HCT116 (cell line): ENCODE measurements at regions not wholly inside any gene's neighbourhood (a gene's known extent, or its start where the extent isn't known, plus 50 kb on each side); places are given as distances from the start of the nearest gene placed in this dataset.
"Not testable (repeated sequence)": the region's sequence is repeated elsewhere in the genome, so short reads cannot be mapped to it uniquely, and the experiment has no call there.

Experiments
- ATAC-seq: fragments of 200-7000 bp; cut with Tn5 transposase; 2 replicates; pipeline ENCODE4 v1.9.1; 2020; ENCODE audit warnings: mild to moderate bottlenecking, moderate library complexity
- BruUV-seq: library from RNA; stranded (reverse); fragments of 400-500 nt; replicated peaks from 2 replicates; lab custom pipeline; 2021; lab: Mats Ljungman, UMichigan
- CTCF ChIA-PET: fragments of 300-600 bp; sonication (Branson Sonifier 250); formaldehyde crosslinking; loops from one replicate; lab custom pipeline; 2021; ENCODE audit warnings: antibody characterized with exemption; lab: Charles Lee
- POLR2A ChIA-PET: fragments of 300-600, 350-600 bp; sonication (Branson Sonifier 250); formaldehyde crosslinking; loops from one replicate; lab custom pipeline; 2021; ENCODE audit warnings: antibody characterized with exemption; lab: Charles Lee
- RAD21 ChIA-PET, 2 experiments: fragments of 300-600 bp; sonication (Branson Sonifier 250); formaldehyde crosslinking; loops; one replicate each; lab custom pipeline; 2023; ENCODE audit warnings: low total read pairs in 2 of 2; ENCODE audit not compliant: uncharacterized antibody in 2 of 2, unreplicated experiment in 2 of 2, low non-redundant PET in 1 of 2; lab: Charles Lee
- DNase-seq: peaks from one replicate; pipeline ENCODE4 v3.0.0-alpha.2; 2010; ENCODE audit warnings: low read depth, low spot score
- H2AFZ ChIP-seq: fragments of 200-600 bp; shearing (Covaris generic), sonication (generic); 2 replicates; pipeline ENCODE4 v1.6.1; 2017; ENCODE audit warnings: low read depth, mixed run types, mixed read lengths, antibody characterized with exemption, low read length; ENCODE audit not compliant: poor library complexity, severe bottlenecking
- H3K27ac ChIP-seq: 2 replicates; pipeline ENCODE4 v1.5.1; 2012; ENCODE audit warnings: low read depth, low read length
- H3K27me3 ChIP-seq: fragments of 200-600 bp; sonication (generic); 2 replicates; pipeline ENCODE4 v1.6.1; 2016; ENCODE audit warnings: mixed run types, low read length, mixed read lengths; ENCODE audit not compliant: insufficient read depth
- H3K36me3 ChIP-seq, 2 experiments: fragments of 200-500 bp in 1 of 2; fragments of 200-600 bp in 1 of 2; sonication (Bioruptor generic) in 1 of 2; sonication (generic) in 1 of 2; 2 replicates each; pipeline versions ENCODE4 v1.5.1 to v1.6.1; 2014 to 2016; ENCODE audit warnings: low read length in 2 of 2, inconsistent platforms in 1 of 2, mixed read lengths in 1 of 2, mixed run types in 1 of 2; ENCODE audit not compliant: insufficient read depth in 2 of 2, control insufficient read depth in 1 of 2
- H3K4me1 ChIP-seq, 2 experiments: fragments of 200-600 bp in 1 of 2; sonication (generic) in 1 of 2; 2 replicates each; pipeline versions ENCODE4 v1.5.1 to v1.6.1; 2012 to 2017; ENCODE audit warnings: low read length in 2 of 2, inconsistent platforms in 1 of 2, mild to moderate bottlenecking in 1 of 2, mixed read lengths in 1 of 2, mixed run types in 1 of 2, moderate library complexity in 1 of 2; ENCODE audit not compliant: insufficient read depth in 2 of 2, control insufficient read depth in 1 of 2
- H3K4me2 ChIP-seq: fragments of 200-600 bp; sonication (generic); 2 replicates; pipeline ENCODE4 v1.6.1; 2017; ENCODE audit warnings: mixed run types, low read length, mixed read lengths
- H3K4me3 ChIP-seq, 2 experiments: fragments of 200-600 bp in 1 of 2; sonication (generic) in 1 of 2; replicated peaks in 1 of 2; 2 replicates each; pipeline ENCODE4 v1.5.1; 2011 to 2016; ENCODE audit warnings: low read length in 2 of 2, control low read depth in 1 of 2, low read depth in 1 of 2, mild to moderate bottlenecking in 1 of 2, mixed read lengths in 1 of 2, mixed run types in 1 of 2
- H3K79me2 ChIP-seq: fragments of 200-600 bp; sonication (generic); 2 replicates; pipeline ENCODE4 v1.6.1; 2017; ENCODE audit warnings: mild to moderate bottlenecking, mixed run types, low read length, moderate library complexity, mixed read lengths; ENCODE audit not compliant: insufficient read depth
- H3K9ac ChIP-seq: fragments of 200-600 bp; sonication (generic); 2 replicates; pipeline ENCODE4 v1.6.1; 2016; ENCODE audit warnings: low read length, mixed read lengths
- H3K9me2 ChIP-seq: fragments of 200-600 bp; sonication (generic), shearing (Covaris generic); 2 replicates; pipeline ENCODE4 v1.6.1; 2017; ENCODE audit warnings: mixed run types, mild to moderate bottlenecking, moderate library complexity; ENCODE audit not compliant: insufficient read depth
- H3K9me3 ChIP-seq, 2 experiments: fragments of 200-500 bp in 1 of 2; fragments of 200-600 bp in 1 of 2; sonication (Bioruptor generic) in 1 of 2; sonication (generic) in 1 of 2; 2 replicates each; pipeline ENCODE4 v1.6.1; 2014 to 2017; ENCODE audit warnings: low read length in 2 of 2, mixed read lengths in 2 of 2, inconsistent platforms in 1 of 2, low read depth in 1 of 2, mild to moderate bottlenecking in 1 of 2, mixed run types in 1 of 2, moderate library complexity in 1 of 2; ENCODE audit not compliant: control insufficient read depth in 1 of 2, insufficient read depth in 1 of 2
- H4K20me1 ChIP-seq: fragments of 200-600 bp; sonication (generic), shearing (Covaris generic); 2 replicates; pipeline ENCODE4 v1.6.1; 2017; ENCODE audit warnings: mixed run types, mild to moderate bottlenecking, moderate library complexity; ENCODE audit not compliant: insufficient read depth
- CEBPB ChIP-seq: IDR thresholded peaks from 2 replicates; pipeline ENCODE4 v1.6.1; 2012; ENCODE audit warnings: low read depth
- EZH2 ChIP-seq: fragments of 200-600 bp; sonication (generic); IDR thresholded peaks from 2 replicates; pipeline ENCODE4 v1.6.1; 2017; ENCODE audit warnings: antibody characterized with exemption, mixed run types
- FOSL1 ChIP-seq: IDR thresholded peaks from 2 replicates; pipeline ENCODE4 v1.6.1; 2012; ENCODE audit warnings: low read depth
- JUND ChIP-seq: IDR thresholded peaks from 2 replicates; pipeline ENCODE4 v1.6.1; 2012
- SIN3A ChIP-seq: IDR thresholded peaks from 2 replicates; pipeline ENCODE4 v1.6.1; 2012; ENCODE audit warnings: low read depth
- TCF7L2 ChIP-seq: IDR thresholded peaks from 2 replicates; pipeline ENCODE4 v1.7.0; 2011; ENCODE audit warnings: borderline replicate concordance, inconsistent platforms; ENCODE audit not compliant: insufficient read depth, insufficient read length; ENCODE audit errors: extremely low read depth
- ZNF274 ChIP-seq: fragments of 200-500 bp; sonication (Bioruptor generic); IDR thresholded peaks from 2 replicates; pipeline ENCODE4 v1.6.1; 2014; ENCODE audit warnings: mild to moderate bottlenecking, low read depth, low read length, inconsistent platforms
- intact Hi-C: fragments of 100-400 bp; cut with micrococcal nuclease; formaldehyde crosslinking; loops from 2 replicates; pipeline ENCODE4 v1.10.0; 2022
- TF ChIP-seq, protein P1 (sequence below): IDR thresholded peaks from 2 replicates; pipeline ENCODE4 v1.6.1; 2012

DNA sequence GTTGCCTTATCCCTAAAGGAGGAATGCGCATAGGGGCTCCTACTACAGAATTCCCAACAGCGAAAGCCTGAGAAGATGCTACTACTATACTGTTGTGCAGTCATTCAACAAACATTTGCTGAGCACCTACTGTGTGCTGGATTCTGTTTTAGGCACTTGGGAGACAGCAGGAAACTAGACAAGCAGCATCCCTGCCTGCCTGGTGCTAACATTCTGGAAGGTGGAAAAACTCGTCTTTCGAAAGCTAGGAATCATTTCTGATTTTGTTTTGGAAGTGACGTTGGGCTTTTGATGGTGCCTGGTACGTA, 131.5 kb upstream of the NCOR2 start:
- Histone ChIP-seq H3K27me3 (no peaks in the 10 kb centered on the region; the same call in 1 of the 2 replicates), H3K4me1 (peaks cover 0 to 6% of the 10 kb centered on the region in 2 experiments; a peak in 1 of 4 replicates), H2AFZ (no peak overlapping the region), H3K27ac (no peak overlapping the region), H4K20me1 (no peaks in the 10 kb centered on the region), H3K9ac (no peak overlapping the region), H3K79me2 (no peaks in the 10 kb centered on the region), H3K9me3 (no peaks in the 10 kb centered on the region), H3K4me3 (no peak overlapping the region), H3K4me2 (no peak overlapping the region), H3K36me3 (no peaks in the 10 kb centered on the region), H3K9me2 (no peaks in the 10 kb centered on the region)
- TF ChIP-seq ZNF274 (no peak), SIN3A (no peak), CEBPB (no peak), TCF7L2 (no peak), EZH2 (no peak), FOSL1 (no peak)
- TF ChIP-seq, protein P1, sequence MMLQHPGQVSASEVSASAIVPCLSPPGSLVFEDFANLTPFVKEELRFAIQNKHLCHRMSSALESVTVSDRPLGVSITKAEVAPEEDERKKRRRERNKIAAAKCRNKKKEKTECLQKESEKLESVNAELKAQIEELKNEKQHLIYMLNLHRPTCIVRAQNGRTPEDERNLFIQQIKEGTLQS, result no peak
- no peak for DNase-seq
- RAD21 ChIA-PET, result no interaction called here
- CTCF ChIA-PET, result no interaction called here
- BruUV-seq, result no TSS peak
- intact Hi-C loops, result no loop called here
- ATAC-seq, result no peak
- POLR2A ChIA-PET, result no interaction called here

- Histone ChIP-seq H3K79me2 (no peaks in the 10 kb centered on the region), H3K4me2 (no peak overlapping the region), H2AFZ (no peak overlapping the region), H3K9ac (no peak overlapping the region), H4K20me1 (no peaks in the 10 kb centered on the region), H3K36me3 (no peaks in the 10 kb centered on the region), H3K4me3 (no peak overlapping the region), H3K9me3 (no peaks in the 10 kb centered on the region), H3K27me3 (no peaks in the 10 kb centered on the region; the same call in 1 of the 2 replicates), H3K4me1 (peaks cover 0 to 6% of the 10 kb centered on the region in 2 experiments; a peak in 1 of 4 replicates), H3K27ac (no peak overlapping the region), H3K9me2 (no peaks in the 10 kb centered on the region)
- BruUV-seq, result no TSS peak
- no peak for TF ChIP-seq JUND
- CTCF ChIA-PET, result no interaction called here
- DNase-seq (no peak), ATAC-seq (no peak)
- POLR2A ChIA-PET, result no interaction called here
- intact Hi-C loops, result no loop called here
- RAD21 ChIA-PET, result no interaction called here
These were observed 131.0 kb upstream of the NCOR2 start for GRCh38 chr12:124698211-124698997.

GRCh38 chr12:124697722-124698121, 130.3 kb upstream of the NCOR2 start:
- H3K27me3 ChIP-seq, H3K4me2 ChIP-seq, CTCF ChIA-PET, H3K9ac ChIP-seq, POLR2A ChIA-PET, H3K4me1 ChIP-seq, H3K9me2 ChIP-seq, DNase-seq, H3K9me3 ChIP-seq, H3K36me3 ChIP-seq, H3K4me3 ChIP-seq, H3K79me2 ChIP-seq, H4K20me1 ChIP-seq, BruUV-seq, H3K27ac ChIP-seq, H2AFZ ChIP-seq, ATAC-seq, RAD21 ChIA-PET, intact Hi-C loops: not testable (repeated sequence)
